Stimulated activated CD4-positive, alpha-beta T cell treated with anti-CD3 and anti-CD28 coated beads, Interleukin-4, amount 100 ng/mL, for 1 hour (primary cell): ENCODE measurements at regions not wholly inside any gene's neighbourhood (a gene's known extent, or its start where the extent isn't known, plus 50 kb on each side); places are given as distances from the start of the nearest gene placed in this dataset.
"Not testable (repeated sequence)": the region's sequence is repeated elsewhere in the genome, so short reads cannot be mapped to it uniquely, and the experiment has no call there.

Source experiments
- DNase-seq: peaks from one replicate; pipeline ENCODE4 v3.0.0-alpha.2; 2020

DNA sequence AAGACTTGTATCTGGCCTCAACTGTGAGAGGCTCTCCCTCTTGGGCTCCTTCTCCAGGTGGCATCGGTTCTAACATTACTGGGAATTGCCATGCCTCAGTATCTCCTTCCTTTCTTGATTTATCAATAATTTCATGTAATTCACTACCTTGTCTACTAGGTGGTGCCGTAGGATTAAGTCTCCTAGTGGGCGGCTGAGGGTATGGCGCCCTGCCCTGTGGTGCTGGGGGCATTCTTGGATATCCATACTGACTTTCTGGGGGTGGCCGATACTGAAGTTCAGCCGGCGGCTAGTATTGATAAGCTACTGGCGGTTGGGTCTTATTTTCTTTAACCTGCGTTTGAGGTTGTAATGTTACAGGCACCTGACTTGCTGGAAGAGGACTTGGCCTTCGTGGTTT lies 164.2 kb upstream of the TMPRSS15 start:
- DNase-seq: not testable (repeated sequence)

DNA sequence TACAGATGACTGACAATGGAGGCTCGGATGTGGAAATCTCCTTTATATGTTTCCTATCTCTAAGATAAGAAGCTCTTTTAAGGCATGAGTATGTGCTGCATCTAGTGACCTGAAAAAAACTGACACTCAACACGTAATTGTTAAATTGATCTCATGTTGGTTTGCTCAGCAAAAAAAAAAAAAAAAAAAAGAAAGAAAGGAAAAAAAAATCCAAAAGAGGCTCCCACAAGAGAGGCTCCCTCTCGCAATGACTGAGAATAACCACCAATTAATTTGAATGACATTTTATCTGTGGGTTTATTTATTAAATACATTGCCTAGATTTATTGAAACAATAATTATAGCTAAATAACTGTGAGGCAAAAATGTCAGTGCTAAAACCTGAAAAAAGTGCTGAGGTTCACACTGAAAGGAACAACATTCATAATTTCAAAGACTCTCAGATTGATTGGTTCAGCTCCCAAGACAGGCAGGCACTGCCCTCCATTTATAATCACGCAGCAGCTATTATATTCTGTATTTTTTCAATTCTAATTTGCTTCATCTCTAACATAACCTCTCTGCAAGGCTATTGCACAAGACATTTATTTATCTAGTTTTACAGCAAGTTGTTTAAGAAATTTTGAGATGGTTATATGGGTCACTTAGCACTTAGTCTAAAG lies 184.5 kb upstream of the TMPRSS15 start:
- DNase-seq: no peak

DNA sequence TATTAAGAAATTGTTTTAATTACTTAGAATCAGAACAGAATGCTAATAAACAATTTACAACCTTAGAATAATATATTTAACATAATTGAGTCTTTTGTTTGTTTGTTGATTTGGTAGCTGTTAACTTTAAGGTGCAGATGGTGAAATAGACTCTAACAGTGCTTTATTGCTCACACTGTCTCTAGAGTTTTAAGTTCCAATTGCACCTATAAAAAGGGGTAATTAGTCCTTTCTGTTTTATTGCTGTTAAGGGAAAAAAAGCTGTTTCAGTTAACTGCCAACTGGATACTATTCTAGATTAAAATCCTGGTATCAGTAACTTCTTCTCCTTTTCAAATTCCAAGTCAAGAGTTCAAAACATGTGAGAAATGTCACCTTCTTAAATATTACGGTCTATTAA lies 197.6 kb upstream of the TMPRSS15 start:
- DNase-seq: no peak

DNA sequence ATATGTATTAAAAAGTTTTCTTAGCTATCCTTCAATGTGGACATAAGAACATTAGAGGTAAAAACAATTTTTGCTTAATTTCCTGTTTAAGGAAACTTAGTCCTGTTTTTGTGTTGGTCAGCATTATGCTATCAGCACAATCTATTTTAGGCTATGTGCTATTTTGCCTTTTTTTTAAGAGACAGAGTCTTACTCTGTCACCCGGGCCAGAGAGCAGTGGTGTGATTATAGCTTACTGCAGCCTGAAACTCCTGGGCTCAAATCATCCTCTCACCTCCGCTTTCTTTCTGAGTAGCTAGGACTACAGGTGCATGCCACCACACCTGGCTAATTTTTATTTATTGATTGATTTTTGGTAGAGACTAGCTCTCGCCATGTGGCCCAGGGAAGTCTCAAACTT lies 199.1 kb upstream of the TMPRSS15 start:
- no peak for DNase-seq

DNA sequence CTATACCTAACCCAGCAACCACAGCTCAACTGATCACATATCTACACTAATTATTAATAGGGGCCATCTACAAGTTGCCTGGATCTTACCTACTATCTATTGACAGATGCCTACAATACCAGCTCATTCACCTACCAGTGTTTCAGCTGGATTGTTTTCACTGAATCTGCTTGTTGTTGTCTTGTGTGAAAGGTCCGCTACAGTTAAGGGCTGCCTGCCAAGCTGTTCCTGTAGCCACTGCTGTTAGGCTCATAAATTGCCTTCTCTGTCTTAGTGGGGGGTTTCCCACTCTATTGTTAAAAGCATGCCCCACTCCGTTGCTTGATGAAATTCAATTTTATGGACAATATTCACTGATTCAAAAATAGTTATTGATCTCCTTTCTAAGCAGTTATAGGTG lies 199.7 kb upstream of the TMPRSS15 start:
- DNase-seq: no peak

DNA sequence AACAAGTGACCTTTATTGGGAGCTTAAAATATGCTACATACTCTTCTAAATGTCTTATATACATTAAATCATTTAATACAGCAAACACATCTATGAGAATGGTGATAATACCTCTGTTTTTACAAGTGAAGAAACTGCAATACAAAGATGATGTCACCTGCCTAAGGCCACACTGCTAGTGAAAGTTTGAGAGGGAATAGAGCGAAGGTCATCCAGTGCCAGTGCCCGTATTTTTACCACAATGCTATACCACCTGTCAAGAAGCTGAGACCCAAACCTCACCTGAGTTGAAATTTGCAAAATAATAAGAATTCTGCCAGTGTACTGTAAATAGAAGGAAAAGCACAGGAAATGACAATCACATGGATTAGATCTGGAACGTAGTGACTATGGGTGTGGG lies 200.4 kb upstream of the TMPRSS15 start:
- no peak for DNase-seq

DNA sequence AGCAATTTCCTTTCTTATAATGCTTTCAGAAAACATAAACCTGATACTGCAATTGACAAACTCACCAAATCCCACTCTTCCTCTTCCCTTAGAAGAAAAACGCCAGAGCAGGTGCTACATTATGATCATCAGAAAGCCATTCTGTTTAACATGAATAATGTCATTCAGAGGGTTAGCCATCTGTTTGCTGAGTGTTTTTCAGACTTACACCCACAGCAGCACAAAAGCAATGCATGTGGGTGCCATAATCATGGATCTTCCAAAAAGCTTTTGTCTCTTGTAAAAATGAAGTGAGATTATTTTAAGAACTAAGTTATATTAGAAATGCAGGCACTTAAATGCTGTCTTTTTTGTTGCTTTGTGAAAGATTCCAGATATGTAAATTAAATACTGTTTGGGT lies 204.6 kb upstream of the TMPRSS15 start:
- DNase-seq: no peak

DNA sequence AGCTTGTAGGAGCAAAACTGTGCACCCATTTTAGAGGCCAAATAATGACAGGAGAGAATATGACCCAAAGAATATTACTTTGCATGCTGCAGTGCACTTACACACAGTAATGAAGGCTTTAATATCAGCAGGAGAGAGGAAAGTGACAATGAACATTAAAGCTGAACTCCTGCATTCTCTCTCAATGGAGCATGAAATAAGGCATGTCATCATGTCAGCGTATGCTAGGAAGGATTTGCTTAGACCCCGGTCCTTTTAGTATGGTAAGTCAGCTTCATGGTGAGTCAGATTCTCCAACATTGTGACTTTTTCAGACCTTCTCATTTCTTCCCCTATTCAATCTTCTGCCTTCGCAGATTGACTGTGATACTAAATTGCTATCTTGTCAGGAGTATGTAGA lies 210.7 kb upstream of the TMPRSS15 start:
- no peak for DNase-seq

DNA sequence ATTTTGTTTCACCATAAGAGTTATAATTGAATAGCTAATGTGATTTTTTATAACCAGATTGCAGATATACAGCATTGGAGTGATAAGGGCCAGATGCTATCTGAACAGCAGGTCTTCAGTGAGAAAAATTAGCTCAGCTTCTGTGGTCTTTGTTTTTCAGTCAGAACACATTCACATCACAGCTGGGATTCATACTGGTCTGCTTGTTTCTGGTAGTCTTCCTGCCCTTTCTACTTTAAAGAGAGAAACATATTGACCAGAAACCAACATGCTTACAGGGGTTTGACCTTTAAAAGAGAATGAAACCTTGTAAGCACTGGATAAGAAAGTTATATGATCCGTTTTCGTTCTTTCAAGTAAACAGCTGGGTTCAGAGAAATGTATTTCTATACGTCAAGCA lies 213.7 kb upstream of the TMPRSS15 start:
- no peak for DNase-seq

DNA sequence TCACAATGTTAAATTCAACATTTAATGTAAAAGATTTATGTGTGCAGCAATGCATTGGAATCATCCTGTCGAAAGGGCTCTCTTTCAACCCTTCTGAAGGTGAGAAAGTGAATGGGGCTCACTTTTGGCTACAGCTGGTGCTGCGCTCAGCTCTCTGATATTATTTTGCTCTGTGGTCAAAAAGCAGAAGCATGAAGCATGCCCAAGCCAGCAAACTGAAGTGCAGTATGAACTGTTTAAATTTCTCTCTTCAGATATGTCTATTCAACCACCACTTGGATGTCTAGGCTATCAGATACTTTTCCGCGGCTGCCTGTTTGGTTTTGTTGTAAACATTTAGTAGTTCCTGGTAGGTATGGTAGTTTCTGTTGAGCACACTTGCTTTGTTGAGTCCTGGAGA lies 216.9 kb upstream of the TMPRSS15 start:
- no peak for DNase-seq

DNA sequence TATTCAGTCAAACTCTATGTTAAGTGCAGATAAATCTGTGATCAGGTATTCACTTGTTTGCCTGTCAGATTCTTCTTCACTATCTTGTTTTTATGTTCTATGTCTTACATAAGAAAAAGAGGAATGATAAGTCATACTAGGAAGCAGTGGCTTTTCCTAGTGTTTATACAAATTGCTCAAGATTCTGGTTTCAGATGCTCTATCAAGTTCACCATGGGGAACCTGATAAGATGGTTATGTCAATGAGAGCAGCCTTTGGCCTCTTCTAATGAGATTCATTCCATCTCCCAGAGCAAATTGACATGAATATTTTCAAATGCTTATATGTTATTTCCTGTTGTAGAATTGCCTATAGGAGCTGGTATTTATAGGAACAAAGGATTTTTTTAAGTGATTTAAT lies 218.8 kb upstream of the TMPRSS15 start:
- DNase-seq: no peak

DNA sequence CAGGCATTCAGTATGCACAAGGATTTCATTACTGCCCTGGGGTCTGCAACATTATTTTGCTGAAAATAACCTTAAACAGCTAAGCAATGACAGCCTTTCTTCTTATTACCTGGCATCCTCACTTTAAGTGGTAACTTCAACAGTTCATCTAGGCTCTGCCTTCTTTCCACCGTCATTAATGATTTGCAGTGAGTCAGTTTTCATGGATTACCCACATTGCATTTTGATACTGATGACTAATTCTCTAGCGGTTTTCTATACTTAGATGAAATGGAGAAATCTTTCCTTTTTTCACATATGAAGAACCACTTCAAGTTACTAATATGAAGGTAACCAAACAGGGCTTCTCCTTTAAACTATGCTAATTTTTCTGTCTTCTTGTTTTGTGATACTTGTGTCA lies 226.9 kb upstream of the TMPRSS15 start:
- DNase-seq: no peak

DNA sequence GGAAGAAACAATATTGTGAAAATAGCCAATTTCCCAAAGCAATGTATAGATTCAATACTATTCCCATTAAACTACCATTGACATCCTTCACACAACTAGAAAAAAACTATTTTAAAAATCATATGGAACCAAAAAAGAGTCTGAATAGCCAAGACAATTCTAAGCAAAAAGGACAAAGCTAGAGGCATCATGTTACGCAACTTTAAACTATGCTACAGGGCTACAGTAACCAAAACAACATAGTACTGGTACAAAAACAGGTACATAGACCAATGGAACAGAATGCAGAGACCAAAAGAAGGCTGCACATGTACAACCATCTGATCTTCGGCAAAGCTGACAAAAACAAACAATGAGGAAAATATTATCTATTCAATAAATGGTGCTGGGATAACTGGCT lies 233.3 kb upstream of the TMPRSS15 start:
- DNase-seq: no peak

DNA sequence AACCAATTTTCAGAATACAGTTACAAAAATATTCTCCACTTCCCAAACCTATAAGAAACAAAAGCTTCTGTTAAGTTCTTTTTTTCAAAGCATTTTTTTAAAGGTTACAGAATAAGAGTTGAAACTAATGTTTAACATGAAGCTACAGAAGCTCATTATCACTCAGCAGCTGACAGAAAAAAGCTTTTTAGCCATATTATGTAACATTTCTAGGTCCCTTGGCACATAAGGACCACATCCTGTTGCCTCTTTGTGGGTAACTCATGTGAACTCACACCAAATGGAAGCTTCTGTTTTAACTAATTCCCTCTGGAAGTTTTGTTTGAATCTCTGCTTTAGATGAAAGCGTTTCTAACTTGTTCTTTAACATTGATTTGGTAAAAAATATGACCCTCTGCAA lies 242.5 kb upstream of the TMPRSS15 start:
- no peak for DNase-seq

DNA sequence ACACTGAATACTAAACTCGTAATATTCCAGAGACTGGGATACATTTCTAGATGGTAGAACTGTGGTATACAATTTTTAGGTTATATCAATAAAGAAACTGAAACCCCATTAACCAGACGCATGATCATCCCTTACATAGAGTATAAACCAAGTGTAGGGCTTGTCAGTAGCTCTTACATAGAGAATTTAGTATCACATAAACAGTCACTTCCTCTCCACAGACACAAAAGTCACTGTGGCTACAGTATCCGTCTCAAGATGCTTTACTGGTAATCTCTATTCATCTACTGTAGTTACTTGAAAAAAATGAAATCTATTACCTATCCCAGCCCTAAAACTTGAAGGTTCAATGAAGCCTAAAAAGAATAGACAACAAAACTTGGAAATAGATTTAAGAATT lies 252.3 kb upstream of the TMPRSS15 start:
- DNase-seq: no peak

DNA sequence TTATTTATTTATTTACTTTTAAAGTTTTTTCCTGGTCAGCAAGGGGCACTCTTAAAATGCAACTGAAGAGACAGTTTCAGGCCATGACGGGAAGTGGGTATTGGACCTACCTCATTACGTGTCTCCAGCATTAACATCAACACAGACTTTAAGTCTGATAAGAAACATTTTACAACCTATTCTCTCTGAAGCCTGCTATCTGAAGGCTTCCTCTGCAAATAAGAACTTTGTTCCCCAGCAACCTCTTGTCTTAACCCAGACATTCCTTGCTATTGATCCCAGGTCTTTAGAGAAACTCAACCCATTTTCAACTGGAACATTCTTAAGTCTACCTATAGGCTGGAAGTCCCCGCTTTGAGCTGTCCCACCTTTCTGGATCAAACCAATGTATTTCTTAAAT lies 258.3 kb upstream of the TMPRSS15 start:
- DNase-seq: no peak

DNA sequence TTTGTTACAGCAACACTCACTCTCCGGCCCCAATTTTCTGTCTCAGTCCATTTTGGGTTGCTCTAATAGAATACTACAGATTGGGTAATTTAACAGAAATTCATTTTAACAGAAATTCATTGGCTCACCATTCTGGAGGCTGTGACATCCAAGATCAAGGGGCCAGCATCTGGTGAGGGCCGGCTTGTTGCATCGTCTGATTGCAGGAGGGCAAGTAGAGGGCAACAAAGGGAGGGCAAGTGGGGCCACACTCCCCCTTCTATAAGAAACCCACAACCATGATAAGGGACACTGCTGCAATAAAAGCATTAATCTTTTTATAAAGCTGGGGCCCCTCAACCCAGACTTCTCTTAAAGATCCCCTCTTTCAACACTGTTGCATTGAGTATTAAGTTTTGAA lies 260.1 kb upstream of the TMPRSS15 start:
- DNase-seq: no peak

DNA sequence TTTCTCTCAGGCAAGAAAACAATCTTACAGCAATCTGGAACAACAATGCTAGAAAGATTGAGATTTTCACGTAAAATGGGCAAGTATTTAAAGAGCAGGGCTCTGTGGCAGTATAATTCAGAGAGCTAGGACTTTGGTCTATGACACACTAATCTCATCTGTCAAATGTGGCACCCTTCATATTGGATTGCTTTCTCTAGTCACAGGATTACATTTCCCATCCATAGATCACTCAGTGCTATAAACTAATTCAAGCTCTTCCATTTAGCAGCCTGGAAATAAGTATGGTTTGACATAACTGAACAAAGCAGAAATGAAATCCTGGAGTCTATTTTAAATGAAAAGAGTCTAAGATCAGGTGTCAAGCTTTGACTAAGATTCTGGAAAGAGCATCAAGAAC lies 263.1 kb upstream of the TMPRSS15 start:
- DNase-seq: no peak

DNA sequence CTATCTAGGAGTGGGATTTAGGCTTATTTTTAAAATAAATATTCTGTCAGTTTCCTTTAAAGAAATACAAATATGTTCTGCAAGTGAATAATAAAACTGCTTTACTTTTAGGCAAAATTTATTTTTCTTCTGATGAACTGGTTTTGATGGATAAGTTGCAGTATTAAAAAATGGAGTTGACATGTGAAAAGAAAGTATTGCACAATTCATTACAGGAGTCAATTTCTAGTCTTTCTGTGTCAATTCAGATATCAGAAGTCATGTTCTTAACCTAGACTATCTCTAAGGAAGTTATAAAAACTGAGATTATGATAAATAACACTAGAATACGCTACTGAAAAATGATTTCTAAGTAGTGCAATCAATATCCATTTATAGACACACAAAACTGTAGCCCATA lies 270.2 kb upstream of the TMPRSS15 start:
- DNase-seq: no peak

DNA sequence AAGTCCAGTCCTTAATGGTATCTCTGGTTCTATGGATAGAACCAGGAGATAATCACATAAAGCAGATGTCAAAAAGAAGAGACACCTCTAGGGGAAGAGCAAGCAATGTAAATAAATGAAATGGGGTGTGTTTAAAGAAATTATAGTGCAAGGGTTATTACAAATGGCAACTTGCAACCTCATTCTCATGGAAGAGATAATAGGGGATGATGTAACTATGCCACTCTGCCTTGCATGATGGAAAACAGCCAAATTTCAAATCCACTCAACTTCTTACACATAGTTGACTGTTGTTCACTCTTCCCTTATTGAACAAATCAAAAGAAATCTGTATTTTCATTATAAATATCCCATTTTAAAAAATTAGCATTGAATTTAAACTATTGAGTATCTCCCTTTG lies 274.0 kb upstream of the TMPRSS15 start:
- no peak for DNase-seq

DNA sequence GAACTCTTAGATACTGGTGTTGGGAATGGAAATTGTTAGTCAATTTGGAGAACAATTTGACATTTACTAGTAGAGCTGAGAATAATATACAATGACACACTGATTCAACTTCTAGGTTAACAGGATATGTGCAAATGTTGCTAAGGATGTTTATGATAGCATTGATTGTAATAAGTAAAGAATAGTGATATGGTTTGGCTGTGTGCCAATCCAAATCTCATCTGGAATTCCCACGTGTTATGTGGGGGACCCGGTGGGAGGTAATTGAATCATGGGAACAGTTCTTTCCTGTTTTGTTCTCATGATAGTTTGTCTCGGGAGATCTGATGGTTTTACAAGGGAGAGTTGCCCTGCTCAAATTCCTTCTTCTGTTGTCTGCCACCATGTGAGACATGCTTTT lies 302.4 kb upstream of the TMPRSS15 start:
- no peak for DNase-seq

DNA sequence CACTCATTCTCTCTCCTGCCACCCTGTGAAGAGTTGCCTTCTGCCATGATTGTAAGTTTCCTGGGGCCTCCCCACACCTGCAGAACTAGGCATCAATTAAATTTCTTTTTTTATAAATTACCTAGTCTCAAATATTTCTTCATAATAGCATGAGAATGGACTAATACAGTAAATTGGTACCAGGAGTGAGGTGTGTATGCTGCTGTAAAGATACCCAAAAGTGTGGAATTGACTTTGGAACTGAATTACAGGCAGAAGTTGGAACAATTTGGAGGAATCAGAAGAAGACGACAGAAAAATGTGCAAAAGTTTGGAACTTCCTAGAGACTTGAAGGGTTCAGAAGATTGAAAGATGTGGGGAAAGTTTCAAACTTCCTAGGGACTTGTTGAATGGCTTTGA lies 308.1 kb upstream of the TMPRSS15 start:
- no peak for DNase-seq

DNA sequence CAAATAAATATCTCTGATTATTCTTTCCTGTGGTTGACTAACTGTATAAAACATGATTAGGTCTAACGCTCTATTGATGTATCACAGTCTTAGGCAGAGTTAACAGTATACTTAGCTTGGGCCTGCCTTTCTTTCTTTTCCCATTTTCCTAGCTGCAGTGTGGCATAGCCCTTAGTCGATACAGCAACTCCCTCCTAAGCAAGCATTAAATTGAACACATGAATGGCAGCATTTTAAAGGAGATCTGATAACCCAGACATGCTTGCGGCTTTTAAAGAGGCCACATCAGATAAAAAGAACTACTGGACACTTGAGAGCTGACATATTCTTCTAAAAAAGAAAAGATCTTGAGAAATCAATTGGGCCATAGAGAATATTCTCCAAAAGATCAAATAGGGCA lies 312.0 kb upstream of the TMPRSS15 start:
- DNase-seq: no peak

DNA sequence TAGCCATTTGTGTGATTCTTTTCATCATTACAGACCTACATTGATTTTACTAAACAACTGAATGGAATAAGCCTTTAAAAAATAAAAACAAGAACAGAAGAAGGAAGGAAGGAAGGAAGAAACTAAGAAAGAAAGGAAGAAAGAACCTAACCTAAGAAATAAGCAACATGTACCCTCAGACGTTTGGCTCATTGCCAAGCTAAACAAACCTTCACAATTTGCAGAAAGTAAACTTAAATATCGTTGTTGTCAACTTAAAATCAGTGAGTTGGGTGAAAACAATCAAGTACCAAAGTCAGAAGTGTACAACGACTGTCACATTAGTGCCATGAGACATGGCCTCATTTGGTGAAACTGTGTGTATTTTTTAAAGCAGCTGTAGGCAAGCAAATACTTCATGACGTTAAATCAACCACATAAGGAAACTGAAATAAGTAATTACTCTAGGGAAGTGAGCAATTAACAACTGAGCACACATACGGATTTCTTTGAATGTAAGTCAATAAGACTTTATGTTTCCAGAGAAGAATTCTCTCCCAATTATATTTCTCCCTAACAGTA lies 313.1 kb upstream of the TMPRSS15 start:
- no peak for DNase-seq

DNA sequence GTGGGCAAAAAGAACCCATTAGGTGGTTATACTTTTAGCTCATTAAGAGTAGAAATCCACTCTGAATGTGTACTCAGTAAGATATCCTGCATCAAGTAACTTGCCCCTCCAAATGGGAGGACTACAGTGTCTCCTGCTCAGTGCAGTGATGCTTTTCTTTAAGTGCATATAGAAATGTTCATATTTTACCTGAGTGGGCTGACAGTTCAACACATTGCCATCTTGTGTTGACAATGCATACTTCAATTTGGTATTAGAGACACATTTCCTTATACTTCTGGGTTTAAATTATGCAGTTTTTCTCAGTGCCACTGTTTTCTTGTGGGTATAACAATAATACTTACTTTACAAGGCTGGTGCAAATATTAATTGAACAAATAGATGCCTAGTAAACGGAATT lies 318.6 kb upstream of the TMPRSS15 start:
- DNase-seq: no peak

DNA sequence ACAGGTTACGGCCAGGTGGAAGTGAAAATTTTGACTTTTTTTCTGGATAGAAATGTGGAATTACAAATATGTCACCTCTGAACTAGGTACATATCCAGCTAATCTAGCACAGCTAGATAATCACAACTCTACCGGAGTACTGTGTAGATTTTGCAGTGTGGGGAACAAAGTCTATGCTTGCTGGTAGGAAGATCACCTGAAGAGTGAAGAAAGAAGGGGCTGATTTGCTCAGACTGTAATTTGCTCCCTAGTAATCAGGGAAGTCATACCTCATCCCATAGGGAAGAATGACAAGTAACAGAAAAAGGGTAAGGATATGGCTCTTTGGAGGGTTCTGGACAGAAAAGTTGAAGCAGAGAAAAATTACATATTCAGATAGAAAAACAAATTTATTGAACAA lies 319.6 kb upstream of the TMPRSS15 start:
- no peak for DNase-seq
